ENCODE measurements at regions not wholly inside any gene's neighbourhood (a gene's known extent, or its start where the extent isn't known, plus 50 kb on each side); places are given as distances from the start of the nearest gene placed in this dataset.

DNA sequence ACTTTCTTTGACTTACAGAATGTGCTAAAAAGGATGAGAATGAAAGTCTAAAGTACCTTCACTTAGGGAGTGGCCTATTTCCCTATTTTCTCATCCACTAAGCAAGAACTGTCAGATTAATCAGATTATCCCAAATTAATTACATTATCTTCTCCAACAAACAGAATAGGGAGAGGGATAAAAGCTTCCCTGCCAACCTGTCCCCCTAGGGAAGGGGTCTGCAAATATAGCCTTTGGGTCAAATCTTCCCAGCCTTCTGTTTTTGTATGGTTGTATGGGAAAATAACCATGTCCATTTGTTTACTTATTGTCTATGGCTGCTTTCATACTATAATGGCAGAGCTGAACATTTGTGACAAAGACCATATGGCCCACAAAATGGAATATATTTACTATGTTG, 57.1 kb upstream of the USP38 start:
- H3K27ac ChIP-seq, result no peak overlapping the region
- TF ChIP-seq ZFX (IDR thresholded peaks at IDR 0.05), result no peak
- TF ChIP-seq, protein P1, sequence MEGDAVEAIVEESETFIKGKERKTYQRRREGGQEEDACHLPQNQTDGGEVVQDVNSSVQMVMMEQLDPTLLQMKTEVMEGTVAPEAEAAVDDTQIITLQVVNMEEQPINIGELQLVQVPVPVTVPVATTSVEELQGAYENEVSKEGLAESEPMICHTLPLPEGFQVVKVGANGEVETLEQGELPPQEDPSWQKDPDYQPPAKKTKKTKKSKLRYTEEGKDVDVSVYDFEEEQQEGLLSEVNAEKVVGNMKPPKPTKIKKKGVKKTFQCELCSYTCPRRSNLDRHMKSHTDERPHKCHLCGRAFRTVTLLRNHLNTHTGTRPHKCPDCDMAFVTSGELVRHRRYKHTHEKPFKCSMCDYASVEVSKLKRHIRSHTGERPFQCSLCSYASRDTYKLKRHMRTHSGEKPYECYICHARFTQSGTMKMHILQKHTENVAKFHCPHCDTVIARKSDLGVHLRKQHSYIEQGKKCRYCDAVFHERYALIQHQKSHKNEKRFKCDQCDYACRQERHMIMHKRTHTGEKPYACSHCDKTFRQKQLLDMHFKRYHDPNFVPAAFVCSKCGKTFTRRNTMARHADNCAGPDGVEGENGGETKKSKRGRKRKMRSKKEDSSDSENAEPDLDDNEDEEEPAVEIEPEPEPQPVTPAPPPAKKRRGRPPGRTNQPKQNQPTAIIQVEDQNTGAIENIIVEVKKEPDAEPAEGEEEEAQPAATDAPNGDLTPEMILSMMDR (conservative IDR thresholded peaks at IDR 0.05), result no peak

DNA sequence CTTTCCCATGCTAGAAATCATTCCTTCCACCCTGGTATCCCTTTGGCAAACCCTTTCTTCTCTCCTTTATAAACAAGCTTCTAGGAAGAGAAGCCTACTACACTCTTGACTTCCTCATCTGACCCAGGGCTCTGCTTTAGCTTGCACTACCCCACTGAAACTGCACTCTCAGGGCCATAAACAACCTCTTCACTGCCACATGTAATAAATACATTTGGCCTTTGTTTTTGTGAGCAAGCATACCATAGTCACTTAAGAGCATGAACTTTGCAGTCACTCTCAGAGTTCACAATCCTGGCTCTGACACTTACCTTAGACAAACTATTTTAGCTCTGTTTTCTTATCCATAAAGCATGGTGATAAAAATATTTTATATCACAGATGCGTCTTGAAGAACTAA, 50.7 kb upstream of the USP38 start:
- TF ChIP-seq, protein P1 (conservative IDR thresholded peaks at IDR 0.05), result no peak
- TF ChIP-seq ZFX (IDR thresholded peaks at IDR 0.05), result no peak
- no peak overlapping the region for H3K27ac ChIP-seq
